ENCODE measurements at regions not wholly inside any gene's neighbourhood (a gene's known extent, or its start where the extent isn't known, plus 50 kb on each side); places are given as distances from the start of the nearest gene placed in this dataset.

DNA sequence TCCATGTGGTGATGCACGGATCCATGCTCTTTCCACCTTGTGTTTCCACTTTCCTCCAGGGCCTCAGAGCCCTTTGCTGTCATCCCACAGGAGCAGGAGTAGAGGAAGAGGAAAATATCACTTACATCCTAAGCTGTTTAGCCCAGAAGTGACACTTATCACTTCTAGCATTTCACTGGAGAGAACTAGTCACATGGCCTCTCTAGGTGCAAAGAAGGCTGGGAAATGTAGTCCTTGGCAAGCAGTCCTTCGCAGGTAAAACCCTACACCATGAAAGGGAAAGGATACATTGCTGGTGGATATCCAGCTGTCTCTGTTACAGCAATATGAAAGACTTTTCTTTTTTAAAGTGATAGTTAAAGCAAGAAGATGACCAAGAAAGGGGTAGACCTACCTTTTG is 185.9 kb downstream of the RGS9 start:
- no peak for TF ChIP-seq POLR2A (IDR thresholded peaks at IDR 0.05)
- no peak for TF ChIP-seq CTCF (IDR thresholded peaks at IDR 0.05)

Data from right lobe of liver (tissue), 4 donors.